GM23338 (cell line): ENCODE measurements at regions not wholly inside any gene's neighbourhood (a gene's known extent, or its start where the extent isn't known, plus 50 kb on each side); places are given as distances from the start of the nearest gene placed in this dataset.

Experiments
- CTCF ChIP-seq, 2 experiments: fragments of 200-600 bp in 1 of 2; sonication (generic) in 1 of 2; conservative IDR thresholded peaks; 2 replicates each; pipeline versions ENCODE4 v1.5.1 to v1.6.1; 2016 to 2017; ENCODE audit warnings: antibody characterized with exemption in 2 of 2, low read depth in 2 of 2, mild to moderate bottlenecking in 2 of 2, moderate library complexity in 1 of 2
- EZH2 ChIP-seq: fragments of 200-600 bp; sonication (generic); IDR thresholded peaks from one replicate; pipeline ENCODE4 v1.8.0; 2017; ENCODE audit warnings: antibody characterized with exemption, mild to moderate bottlenecking, low read depth; ENCODE audit not compliant: unreplicated experiment
- EZH2phosphoT487 ChIP-seq: fragments of 200-600 bp; sonication (generic); IDR thresholded peaks from one replicate; pipeline ENCODE4 v1.8.1; 2018; ENCODE audit warnings: antibody characterized with exemption; ENCODE audit not compliant: unreplicated experiment
- POLR2AphosphoS5 ChIP-seq: IDR thresholded peaks from 2 replicates; pipeline ENCODE4 v1.6.1; 2016; ENCODE audit warnings: antibody characterized with exemption, low read depth
- ZNF331 ChIP-seq: fragments of 250-450 bp; sonication (Bioruptor Pico); IDR thresholded peaks from 2 replicates; pipeline ENCODE4 v1.5.0; 2020; ENCODE audit warnings: low read depth, mild to moderate bottlenecking, moderate library complexity

- TF ChIP-seq CTCF (conservative IDR thresholded peaks at IDR 0.05; ENCODE audit: low read depth in 2 of 2), result no peak
- TF ChIP-seq EZH2phosphoT487, result no peak
- no peak for TF ChIP-seq EZH2
- no peak for TF ChIP-seq POLR2AphosphoS5
- no peak for TF ChIP-seq ZNF331
These were observed 138.6 kb upstream of the ARHGAP20 start for GRCh38 chr11:110850846-110851245.
